Erythroblast (primary cell): ENCODE measurements at regions not wholly inside any gene's neighbourhood (a gene's known extent, or its start where the extent isn't known, plus 50 kb on each side); places are given as distances from the start of the nearest gene placed in this dataset.

ENCODE experiments used
- GATA1 ChIP-seq: IDR thresholded peaks from 2 replicates; pipeline ENCODE4 v1.6.1; 2011; ENCODE audit warnings: low read depth, mild to moderate bottlenecking, control low read depth, low read length, moderate library complexity
- POLR2A ChIP-seq: IDR thresholded peaks from 2 replicates; pipeline ENCODE4 v1.6.1; 2011; ENCODE audit warnings: mild to moderate bottlenecking, low read length

GRCh38 chr12:91935296-91935695, 210.3 kb downstream of the BTG1 start:
- TF ChIP-seq POLR2A, result no peak
- TF ChIP-seq GATA1, result no peak
